Umbilical cord (tissue), 1 donor: ENCODE measurements at regions not wholly inside any gene's neighbourhood (a gene's known extent, or its start where the extent isn't known, plus 50 kb on each side); places are given as distances from the start of the nearest gene placed in this dataset.
"Not testable (repeated sequence)": the region's sequence is repeated elsewhere in the genome, so short reads cannot be mapped to it uniquely, and the experiment has no call there.

ENCODE experiments used
- DNase-seq: peaks from one replicate; pipeline ENCODE4 v3.0.0-alpha.2; 2015; ENCODE audit warnings: low spot score

- DNase-seq = no peak
Observed at GRCh38 chr12:70070494-70071007, 172.7 kb upstream of the CNOT2 start.

GRCh38 chr12:70074510-70074909, 168.7 kb upstream of the CNOT2 start:
- DNase-seq = no peak

GRCh38 chr12:70077441-70077840, 165.8 kb upstream of the CNOT2 start:
- no peak for DNase-seq

GRCh38 chr12:70078161-70078560, 165.1 kb upstream of the CNOT2 start:
- DNase-seq = no peak

- no peak for DNase-seq
Observed at GRCh38 chr12:70080566-70080965, 162.7 kb upstream of the CNOT2 start.

GRCh38 chr12:70082997-70083676, 160.1 kb upstream of the CNOT2 start:
- DNase-seq = no peak

- DNase-seq = no peak
Observed at GRCh38 chr12:70083677-70084020, 159.6 kb upstream of the CNOT2 start.

- not testable (repeated sequence) for DNase-seq
Observed at GRCh38 chr12:70086372-70086771, 156.9 kb upstream of the CNOT2 start.

GRCh38 chr12:70091021-70091521, 152.2 kb upstream of the CNOT2 start:
- peak; percentile 34 for DNase-seq

GRCh38 chr12:70094467-70094866, 148.8 kb upstream of the CNOT2 start:
- DNase-seq = no peak

- no peak for DNase-seq
Observed at GRCh38 chr12:70096759-70097410, 146.3 kb upstream of the CNOT2 start.

GRCh38 chr12:70101064-70101463, 142.2 kb upstream of the CNOT2 start:
- DNase-seq = no peak

GRCh38 chr12:70106347-70106746, 136.9 kb upstream of the CNOT2 start:
- no peak for DNase-seq

- DNase-seq = no peak
Observed at GRCh38 chr12:70110085-70110484, 133.1 kb upstream of the CNOT2 start.

- DNase-seq = no peak
Observed at GRCh38 chr12:70117670-70118069, 125.6 kb upstream of the CNOT2 start.

GRCh38 chr12:70120970-70121369, 122.3 kb upstream of the CNOT2 start:
- no peak for DNase-seq

GRCh38 chr12:70121562-70121961, 121.7 kb upstream of the CNOT2 start:
- DNase-seq = no peak

GRCh38 chr12:70122804-70123203, 120.4 kb upstream of the CNOT2 start:
- no peak for DNase-seq

GRCh38 chr12:70149013-70149412, 94.2 kb upstream of the CNOT2 start:
- no peak for DNase-seq

GRCh38 chr12:70149665-70150064, 93.6 kb upstream of the CNOT2 start:
- no peak for DNase-seq

GRCh38 chr12:70150230-70150629, 93.0 kb upstream of the CNOT2 start:
- DNase-seq = no peak

- DNase-seq = no peak
Observed at GRCh38 chr12:70151993-70152392, 91.2 kb upstream of the CNOT2 start.

GRCh38 chr12:70154087-70154638, 89.1 kb upstream of the CNOT2 start:
- no peak for DNase-seq
